Esophagus squamous epithelium (tissue), 5 donors: ENCODE measurements at regions not wholly inside any gene's neighbourhood (a gene's known extent, or its start where the extent isn't known, plus 50 kb on each side); places are given as distances from the start of the nearest gene placed in this dataset.
A peak's percentile ranks its signal among the peaks of the same experiment; 100 is the strongest.

Experiments
- DNase-seq: peaks from one replicate; lab custom pipeline; 2025; lab: John Stamatoyannopoulos, UW
- H3K27ac ChIP-seq, 4 donors: fragments of 200-600 bp; sonication (generic); one replicate each; pipeline ENCODE4 v1.5.1; 2016 to 2019; ENCODE audit warnings: mild to moderate bottlenecking in 1 of 4
- H3K27me3 ChIP-seq, 4 donors: fragments of 200-600 bp; sonication (generic); 1 replicate in 3 of 4; 2 replicates in 1 of 4; pipeline versions ENCODE4 v1.5.1 to v1.6.0; 2017 to 2021; ENCODE audit warnings: antibody characterized with exemption in 1 of 4
- H3K36me3 ChIP-seq, 3 donors: fragments of 200-600 bp; sonication (generic); one replicate each; pipeline ENCODE4 v1.5.1; 2016 to 2019
- H3K4me1 ChIP-seq, 3 donors: fragments of 200-600 bp; sonication (generic); one replicate each; pipeline ENCODE4 v1.5.1; 2017 to 2019
- H3K4me3 ChIP-seq, 4 donors: fragments of 200-600 bp; sonication (generic); 1 replicate in 3 of 4; 2 replicates in 1 of 4; pipeline ENCODE4 v1.5.1; 2016 to 2019; ENCODE audit warnings: mild to moderate bottlenecking in 2 of 4, moderate library complexity in 1 of 4
- H3K9me3 ChIP-seq, 3 donors: fragments of 200-600 bp; sonication (generic); one replicate each; pipeline ENCODE4 v1.5.1; 2016 to 2019
- POLR2A ChIP-seq, 4 donors: fragments of 450-650 bp; IDR thresholded peaks; one replicate each; pipeline ENCODE4 v1.6.1; 2017; ENCODE audit warnings: antibody characterized with exemption in 4 of 4, mild to moderate bottlenecking in 4 of 4, moderate library complexity in 3 of 4
- WGBS, 2 donors: methylation state at CpG; one replicate each; pipeline ENCODE4 v1.1.5; 2018; 5-methylcytosine and 5-hydroxymethylcytosine counted together
- intact Hi-C: fragments of 100-400 bp; cut with DNase I; formaldehyde crosslinking; loops from one replicate; pipeline ENCODE4 v1.15.0; 2022
- TF ChIP-seq, protein P1 (sequence below), 6 experiments: fragments of 450-650 bp in 4 of 6; fragments of 200-600 bp in 2 of 6; sonication (generic) in 2 of 6; IDR thresholded peaks; one replicate each; pipeline ENCODE4 v1.5.1; 2016 to 2019; ENCODE audit warnings: antibody characterized with exemption in 6 of 6, mild to moderate bottlenecking in 4 of 6, moderate library complexity in 4 of 6
- donor health status: DM: yes; HTN: yes; CAD: no.

GRCh38 chr5:73298772-73299630, 126.0 kb downstream of the TMEM174 start:
- Histone ChIP-seq H3K36me3 (no peaks in the 10 kb centered on the region), H3K27ac (no peak overlapping the region), H3K27me3 (peaks cover 30 to 98% (median 51%) of the 10 kb centered on the region in 4 donors), H3K4me3 (peak overlapping the region in 2 of 4 donors; percentile 32 to 54), H3K4me1 (peaks cover 20 to 49% (median 26%) of the 10 kb centered on the region in 3 donors), H3K9me3 (no peaks in the 10 kb centered on the region)
- WGBS, 2 donors: 4 to 9% methylated on average over 37 to 43 of the region's 66 CpGs
- intact Hi-C loops: no loop called here
- DNase-seq: no peak
- TF ChIP-seq, protein P1, sequence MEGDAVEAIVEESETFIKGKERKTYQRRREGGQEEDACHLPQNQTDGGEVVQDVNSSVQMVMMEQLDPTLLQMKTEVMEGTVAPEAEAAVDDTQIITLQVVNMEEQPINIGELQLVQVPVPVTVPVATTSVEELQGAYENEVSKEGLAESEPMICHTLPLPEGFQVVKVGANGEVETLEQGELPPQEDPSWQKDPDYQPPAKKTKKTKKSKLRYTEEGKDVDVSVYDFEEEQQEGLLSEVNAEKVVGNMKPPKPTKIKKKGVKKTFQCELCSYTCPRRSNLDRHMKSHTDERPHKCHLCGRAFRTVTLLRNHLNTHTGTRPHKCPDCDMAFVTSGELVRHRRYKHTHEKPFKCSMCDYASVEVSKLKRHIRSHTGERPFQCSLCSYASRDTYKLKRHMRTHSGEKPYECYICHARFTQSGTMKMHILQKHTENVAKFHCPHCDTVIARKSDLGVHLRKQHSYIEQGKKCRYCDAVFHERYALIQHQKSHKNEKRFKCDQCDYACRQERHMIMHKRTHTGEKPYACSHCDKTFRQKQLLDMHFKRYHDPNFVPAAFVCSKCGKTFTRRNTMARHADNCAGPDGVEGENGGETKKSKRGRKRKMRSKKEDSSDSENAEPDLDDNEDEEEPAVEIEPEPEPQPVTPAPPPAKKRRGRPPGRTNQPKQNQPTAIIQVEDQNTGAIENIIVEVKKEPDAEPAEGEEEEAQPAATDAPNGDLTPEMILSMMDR (IDR thresholded peaks at IDR 0.05): peak in 3 of 6 experiments; percentile 32 to 52 (median 47)
- TF ChIP-seq POLR2A (IDR thresholded peaks at IDR 0.05): no peak

- Histone ChIP-seq H3K4me3 (peak overlapping the region in 2 of 4 donors; percentile 32 to 54), H3K4me1 (peaks cover 16 to 44% (median 21%) of the 10 kb centered on the region in 3 donors), H3K36me3 (no peaks in the 10 kb centered on the region), H3K9me3 (no peaks in the 10 kb centered on the region), H3K27ac (no peak overlapping the region), H3K27me3 (peaks cover 30 to 97% (median 44%) of the 10 kb centered on the region in 4 donors)
- intact Hi-C loops: no loop called here
- DNase-seq: no peak
- 23% methylated on average over 20 of the region's 50 CpGs; no CpG with 5 or more reads in 1 of the 2 donors for WGBS, 2 donors
- TF ChIP-seq, protein P1 (IDR thresholded peaks at IDR 0.05): no peak
- no peak for TF ChIP-seq POLR2A (IDR thresholded peaks at IDR 0.05)
These were observed 125.3 kb downstream of the TMEM174 start for GRCh38 chr5:73298251-73298771.

- intact Hi-C loops: no loop called here
- TF ChIP-seq, protein P1 (IDR thresholded peaks at IDR 0.05): no peak
- TF ChIP-seq POLR2A (IDR thresholded peaks at IDR 0.05): no peak
- no peaks in the 10 kb centered on the region for H3K9me3 ChIP-seq
- H3K4me1 ChIP-seq: peaks cover 14 to 36% (median 16%) of the 10 kb centered on the region in 3 donors
- no peaks in the 10 kb centered on the region for H3K36me3 ChIP-seq
- no peak overlapping the region for H3K27ac ChIP-seq
- no peak for DNase-seq
- H3K27me3 ChIP-seq: peaks cover 26 to 88% (median 38%) of the 10 kb centered on the region in 4 donors
- no peak overlapping the region for H3K4me3 ChIP-seq
- 45 to 57% methylated on average over 5 of the region's 5 CpGs for whole genome bisulfite sequencing, 2 donors
These were observed 124.4 kb downstream of the TMEM174 start for GRCh38 chr5:73297430-73297829.

DNA sequence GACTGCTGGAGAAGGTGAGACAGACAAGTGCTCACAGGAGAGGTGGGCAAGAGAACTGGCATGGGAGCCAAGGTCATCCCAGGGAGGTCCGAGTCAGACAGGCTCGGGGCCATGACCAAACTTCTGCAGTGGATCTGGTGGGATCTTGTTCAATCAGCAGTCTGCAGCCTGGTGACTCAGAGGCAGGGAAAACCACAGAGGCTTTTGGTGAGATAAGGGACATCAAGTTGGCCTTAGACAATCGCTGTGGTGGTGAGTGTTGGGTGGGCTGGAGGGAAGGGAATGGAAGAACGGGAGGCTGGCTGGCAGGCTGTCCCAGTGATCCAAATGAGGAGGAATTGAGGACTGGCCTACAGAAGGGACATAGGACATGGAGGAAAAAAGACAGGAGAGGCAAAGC, 123.8 kb downstream of the TMEM174 start:
- DNase-seq: no peak
- Histone ChIP-seq H3K4me3 (no peak overlapping the region), H3K36me3 (no peaks in the 10 kb centered on the region), H3K27ac (no peak overlapping the region), H3K27me3 (peaks cover 22 to 84% (median 35%) of the 10 kb centered on the region in 4 donors), H3K9me3 (no peaks in the 10 kb centered on the region), H3K4me1 (peaks cover 14 to 36% (median 16%) of the 10 kb centered on the region in 3 donors)
- intact Hi-C loops: no loop called here
- 33 to 38% methylated on average over 4 of the region's 4 CpGs for WGBS, 2 donors
- TF ChIP-seq POLR2A (IDR thresholded peaks at IDR 0.05): no peak
- TF ChIP-seq, protein P1 (IDR thresholded peaks at IDR 0.05): no peak

- peaks cover 14 to 30% (median 16%) of the 10 kb centered on the region in 3 donors for H3K4me1 ChIP-seq
- no peak for DNase-seq
- no peaks in the 10 kb centered on the region for H3K36me3 ChIP-seq
- WGBS, 2 donors: 63 to 77% methylated on average over 4 of the region's 4 CpGs
- H3K9me3 ChIP-seq: no peaks in the 10 kb centered on the region
- intact Hi-C loops: no loop called here
- H3K27me3 ChIP-seq: peaks cover 17 to 84% (median 29%) of the 10 kb centered on the region in 4 donors
- TF ChIP-seq, protein P1 (IDR thresholded peaks at IDR 0.05): no peak
- no peak for TF ChIP-seq POLR2A (IDR thresholded peaks at IDR 0.05)
- H3K4me3 ChIP-seq: no peak overlapping the region
- no peak overlapping the region for H3K27ac ChIP-seq
These were observed 122.9 kb downstream of the TMEM174 start for GRCh38 chr5:73295921-73296320.
